ENCODE measurements at regions not wholly inside any gene's neighbourhood (a gene's known extent, or its start where the extent isn't known, plus 50 kb on each side); places are given as distances from the start of the nearest gene placed in this dataset.

DNA sequence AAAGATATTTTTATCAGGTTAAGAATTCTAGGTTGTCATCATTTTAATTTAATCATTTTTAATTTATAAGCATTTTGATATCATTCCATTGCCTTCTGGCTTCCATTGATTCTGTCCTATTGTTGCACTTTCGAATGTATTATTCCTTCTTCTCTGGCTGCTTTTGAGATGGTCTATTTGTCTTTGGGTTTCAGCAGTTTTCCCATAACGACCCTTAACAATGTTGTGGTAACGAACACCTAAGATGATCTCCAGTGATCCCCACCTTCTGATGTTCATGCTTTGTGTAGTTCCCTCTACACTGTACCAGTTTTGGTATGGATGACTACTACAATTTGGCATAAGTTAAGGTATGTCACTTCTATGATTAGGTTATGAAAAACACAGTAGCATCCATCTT is 59.9 kb downstream of the MINAR1 start:
- no peaks in the 10 kb centered on the region for H3K36me3 ChIP-seq
- TF ChIP-seq, protein P1, sequence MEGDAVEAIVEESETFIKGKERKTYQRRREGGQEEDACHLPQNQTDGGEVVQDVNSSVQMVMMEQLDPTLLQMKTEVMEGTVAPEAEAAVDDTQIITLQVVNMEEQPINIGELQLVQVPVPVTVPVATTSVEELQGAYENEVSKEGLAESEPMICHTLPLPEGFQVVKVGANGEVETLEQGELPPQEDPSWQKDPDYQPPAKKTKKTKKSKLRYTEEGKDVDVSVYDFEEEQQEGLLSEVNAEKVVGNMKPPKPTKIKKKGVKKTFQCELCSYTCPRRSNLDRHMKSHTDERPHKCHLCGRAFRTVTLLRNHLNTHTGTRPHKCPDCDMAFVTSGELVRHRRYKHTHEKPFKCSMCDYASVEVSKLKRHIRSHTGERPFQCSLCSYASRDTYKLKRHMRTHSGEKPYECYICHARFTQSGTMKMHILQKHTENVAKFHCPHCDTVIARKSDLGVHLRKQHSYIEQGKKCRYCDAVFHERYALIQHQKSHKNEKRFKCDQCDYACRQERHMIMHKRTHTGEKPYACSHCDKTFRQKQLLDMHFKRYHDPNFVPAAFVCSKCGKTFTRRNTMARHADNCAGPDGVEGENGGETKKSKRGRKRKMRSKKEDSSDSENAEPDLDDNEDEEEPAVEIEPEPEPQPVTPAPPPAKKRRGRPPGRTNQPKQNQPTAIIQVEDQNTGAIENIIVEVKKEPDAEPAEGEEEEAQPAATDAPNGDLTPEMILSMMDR (IDR thresholded peaks at IDR 0.05): no peak
- H3K27me3 ChIP-seq: peaks cover 0 to 35% (median 14%) of the 10 kb centered on the region in 7 donors
- intact Hi-C loops (cut with DNase I): no loop called here
- no peaks in the 10 kb centered on the region for H3K9me3 ChIP-seq
- ATAC-seq (no peak), DNase-seq (no peak)
- no peak overlapping the region for H3K27ac ChIP-seq
- WGBS, 2 donors: 86% methylated on average over 3 of the region's 3 CpGs
- H3K4me3 ChIP-seq: no peak overlapping the region
- H3K4me1 ChIP-seq: no peaks in the 10 kb centered on the region

DNA sequence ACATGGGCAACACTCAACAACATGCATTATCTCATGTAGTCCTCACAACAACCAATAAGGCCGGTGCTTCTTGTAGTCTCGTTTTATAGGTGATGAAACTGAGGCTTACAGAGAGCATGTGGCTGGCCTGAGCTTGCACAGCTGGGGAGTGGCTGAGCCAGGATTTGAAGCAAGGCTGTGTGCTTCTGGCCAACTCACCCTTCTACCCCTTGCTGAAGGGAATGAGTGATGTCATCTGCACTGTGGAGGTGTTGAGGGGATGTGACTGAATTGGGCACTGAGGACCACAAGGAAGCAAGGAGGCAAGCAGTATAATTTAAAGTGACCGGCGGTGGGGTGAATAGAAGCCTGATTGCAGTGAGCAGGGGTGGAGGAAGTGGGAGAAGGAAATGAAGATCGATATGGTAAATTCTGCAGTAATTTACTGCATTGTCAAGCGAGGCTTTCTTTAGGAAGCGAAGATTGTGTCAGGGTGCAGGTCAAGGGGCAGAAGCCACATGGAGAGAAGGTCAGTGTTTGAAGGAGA is 62.3 kb downstream of the MINAR1 start:
- Histone ChIP-seq H3K4me1 (no peaks in the 10 kb centered on the region), H3K4me3 (no peak overlapping the region), H3K9me3 (no peaks in the 10 kb centered on the region), H3K36me3 (no peaks in the 10 kb centered on the region), H3K27me3 (peaks cover 0 to 35% (median 16%) of the 10 kb centered on the region in 7 donors), H3K27ac (no peak overlapping the region)
- ATAC-seq (no peak), DNase-seq (no peak)
- intact Hi-C loops (cut with DNase I): no loop called here
- TF ChIP-seq, protein P1 (IDR thresholded peaks at IDR 0.05): no peak
- WGBS, 2 donors: 56 to 62% methylated on average over 7 of the region's 7 CpGs

DNA sequence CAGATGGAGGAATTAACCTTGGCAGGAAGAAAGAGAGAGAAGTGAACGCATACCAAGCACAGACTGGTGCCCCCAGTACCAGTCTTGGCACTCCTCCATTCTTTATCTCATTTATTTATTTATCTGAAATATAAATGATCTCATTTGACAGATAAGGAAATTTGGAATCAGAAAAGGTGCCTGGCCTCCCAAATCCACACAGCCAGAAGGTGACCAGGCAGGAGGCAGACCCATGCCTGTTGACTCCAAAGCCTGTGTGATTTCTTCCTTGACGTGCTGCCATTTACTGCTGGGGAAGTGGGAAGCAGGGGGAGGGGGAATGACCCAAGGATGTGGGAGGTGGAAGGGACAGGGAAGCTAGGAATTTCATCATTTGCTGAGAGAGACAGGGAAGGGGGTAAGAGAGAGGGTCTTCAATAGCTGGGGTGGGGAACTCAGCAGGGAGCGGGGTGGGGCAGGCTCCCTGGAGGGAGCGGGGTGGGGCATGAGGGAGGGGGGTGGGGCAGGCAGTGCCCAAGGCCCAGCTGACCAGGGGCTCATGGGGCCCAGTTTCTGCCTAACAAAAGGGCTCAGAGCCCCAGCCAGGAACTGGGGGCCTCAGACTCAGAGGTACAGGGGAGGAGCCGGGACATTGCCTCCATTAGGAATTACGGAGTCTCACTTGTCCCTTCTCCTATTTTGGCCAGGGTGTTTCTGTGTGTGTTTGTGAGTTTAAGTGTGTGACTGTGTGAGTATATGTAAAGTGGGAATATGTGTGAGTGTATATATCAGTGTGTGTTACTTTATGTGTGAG is 63.0 kb downstream of the MINAR1 start:
- peaks cover 0 to 35% (median 16%) of the 10 kb centered on the region in 7 donors for H3K27me3 ChIP-seq
- no peaks in the 10 kb centered on the region for H3K4me1 ChIP-seq
- H3K36me3 ChIP-seq: no peaks in the 10 kb centered on the region
- no peaks in the 10 kb centered on the region for H3K9me3 ChIP-seq
- 68 to 73% methylated on average over 6 of the region's 6 CpGs for WGBS, 2 donors
- H3K27ac ChIP-seq: no peak overlapping the region
- TF ChIP-seq, protein P1 (IDR thresholded peaks at IDR 0.05): no peak
- ATAC-seq (no peak), DNase-seq (no peak)
- intact Hi-C loops (cut with DNase I): no loop called here
- no peak overlapping the region for H3K4me3 ChIP-seq

DNA sequence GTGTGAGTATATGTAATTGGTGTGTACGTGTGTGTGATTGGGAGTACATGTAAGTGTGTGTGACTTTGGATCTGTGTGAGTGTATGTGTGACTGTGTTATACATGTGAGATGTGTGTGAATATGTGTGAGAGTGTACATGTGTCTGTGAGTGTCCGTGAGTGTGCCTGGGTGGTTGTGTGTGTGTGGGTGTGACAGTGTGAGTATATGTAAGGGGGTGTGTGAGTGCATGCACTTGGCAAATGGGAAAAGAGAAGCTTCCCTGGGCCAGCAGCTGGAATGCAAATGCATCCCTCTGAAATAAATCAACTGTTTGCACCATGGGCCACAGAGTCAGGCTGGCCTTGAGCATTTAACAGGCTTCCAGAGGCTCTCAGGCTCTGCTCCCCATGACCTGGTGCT is 63.6 kb downstream of the MINAR1 start:
- Histone ChIP-seq H3K27ac (no peak overlapping the region), H3K4me1 (no peaks in the 10 kb centered on the region), H3K36me3 (no peaks in the 10 kb centered on the region), H3K4me3 (no peak overlapping the region), H3K9me3 (no peaks in the 10 kb centered on the region), H3K27me3 (peaks cover 0 to 35% (median 16%) of the 10 kb centered on the region in 7 donors)
- no peak for ATAC-seq
- 79 to 92% methylated on average over 2 of the region's 2 CpGs for WGBS, 2 donors
- no peak for DNase-seq
- intact Hi-C loops (cut with DNase I): no loop called here
- TF ChIP-seq, protein P1 (IDR thresholded peaks at IDR 0.05): no peak
